HG03159 (cell line): ENCODE measurements at regions not wholly inside any gene's neighbourhood (a gene's known extent, or its start where the extent isn't known, plus 50 kb on each side); places are given as distances from the start of the nearest gene placed in this dataset.

Source experiments
- ATAC-seq: cut with Tn5 transposase; IDR thresholded peaks from one replicate; pipeline ENCODE4 v1.9.1; 2021; ENCODE audit warnings: mild to moderate bottlenecking, moderate library complexity; ENCODE audit not compliant: unreplicated experiment

- no peak for ATAC-seq
Observed at GRCh38 chr5:97388794-97389193, 205.7 kb upstream of the RIOK2 start.

- ATAC-seq = no peak
Observed at GRCh38 chr5:97400537-97400936, 217.5 kb upstream of the RIOK2 start.

- no peak for ATAC-seq
Observed at GRCh38 chr5:97405941-97406340, 222.9 kb upstream of the RIOK2 start.

GRCh38 chr5:97406946-97407676, 224.1 kb upstream of the RIOK2 start:
- ATAC-seq = no peak

- ATAC-seq = no peak
Observed at GRCh38 chr5:97408331-97408730, 225.3 kb upstream of the RIOK2 start.

GRCh38 chr5:97412959-97413358, 229.9 kb upstream of the RIOK2 start:
- ATAC-seq = no peak

- ATAC-seq = no peak
Observed at GRCh38 chr5:97417986-97418385, 234.9 kb upstream of the RIOK2 start.

GRCh38 chr5:97418462-97418861, 235.4 kb upstream of the RIOK2 start:
- ATAC-seq = peak; percentile 70

- ATAC-seq = no peak
Observed at GRCh38 chr5:97420646-97421045, 237.6 kb upstream of the RIOK2 start.

- no peak for ATAC-seq
Observed at GRCh38 chr5:97422678-97423077, 239.6 kb upstream of the RIOK2 start.

GRCh38 chr5:97425511-97425910, 242.5 kb upstream of the RIOK2 start:
- ATAC-seq = peak; percentile 48

- ATAC-seq = no peak
Observed at GRCh38 chr5:97427235-97427634, 244.2 kb upstream of the RIOK2 start.

GRCh38 chr5:97434021-97434420, 251.0 kb upstream of the RIOK2 start:
- ATAC-seq = no peak

GRCh38 chr5:97436405-97436804, 253.4 kb upstream of the RIOK2 start:
- ATAC-seq = no peak

GRCh38 chr5:97443740-97444139, 260.7 kb upstream of the RIOK2 start:
- ATAC-seq = no peak

GRCh38 chr5:97449172-97449571, 266.1 kb upstream of the RIOK2 start:
- ATAC-seq = no peak

- ATAC-seq = no peak
Observed at GRCh38 chr5:97452646-97453045, 269.6 kb upstream of the RIOK2 start.

- no peak for ATAC-seq
Observed at GRCh38 chr5:97453263-97453662, 270.2 kb upstream of the RIOK2 start.

- no peak for ATAC-seq
Observed at GRCh38 chr5:97454015-97454414, 271.0 kb upstream of the RIOK2 start.

- no peak for ATAC-seq
Observed at GRCh38 chr5:97455996-97456395, 272.9 kb upstream of the RIOK2 start.

- ATAC-seq = peak; percentile 91
Observed at GRCh38 chr5:97458851-97459250, 275.8 kb upstream of the RIOK2 start.

GRCh38 chr5:97471951-97472350, 288.9 kb upstream of the RIOK2 start:
- no peak for ATAC-seq

- ATAC-seq = no peak
Observed at GRCh38 chr5:97475847-97476246, 292.8 kb upstream of the RIOK2 start.
